GM03348 (cell line): ENCODE measurements at regions not wholly inside any gene's neighbourhood (a gene's known extent, or its start where the extent isn't known, plus 50 kb on each side); places are given as distances from the start of the nearest gene placed in this dataset.
"Not testable (repeated sequence)": the region's sequence is repeated elsewhere in the genome, so short reads cannot be mapped to it uniquely, and the experiment has no call there.

ENCODE experiments used
- DNase-seq: peaks from one replicate; pipeline ENCODE4 v3.0.0; 2012; ENCODE audit warnings: low spot score

GRCh38 chr21:20110368-20110767 lies 887.8 kb upstream of the NCAM2 start:
- no peak for DNase-seq

- no peak for DNase-seq
Measured at GRCh38 chr21:20151741-20152140, 846.5 kb upstream of the NCAM2 start.

DNA sequence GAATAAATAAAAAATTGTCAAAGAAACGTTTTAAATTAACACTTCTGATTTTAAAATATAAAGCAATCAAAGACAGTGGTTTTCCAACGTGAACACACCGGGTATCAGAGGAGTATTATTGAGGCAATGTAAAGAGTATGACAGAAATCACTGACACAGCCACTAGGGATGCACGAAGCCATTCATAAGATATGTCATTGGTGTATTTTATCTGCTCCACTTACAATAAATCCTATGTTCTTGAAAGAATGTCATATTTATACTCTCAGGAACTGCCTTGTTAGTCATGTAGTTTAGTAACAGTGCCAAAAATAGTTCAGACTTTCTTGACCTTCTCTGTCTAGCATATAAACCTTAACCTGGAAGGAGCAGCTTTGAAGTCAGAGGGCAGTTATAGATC lies 835.0 kb upstream of the NCAM2 start:
- no peak for DNase-seq

- no peak for DNase-seq
Measured at GRCh38 chr21:20167059-20167458, 831.1 kb upstream of the NCAM2 start.

- no peak for DNase-seq
Measured at GRCh38 chr21:20169812-20170576, 828.2 kb upstream of the NCAM2 start.

- DNase-seq: no peak
Measured at GRCh38 chr21:20186186-20186585, 812.0 kb upstream of the NCAM2 start.

- DNase-seq: no peak
Measured at GRCh38 chr21:20187028-20187427, 811.2 kb upstream of the NCAM2 start.

GRCh38 chr21:20201323-20201722 lies 796.9 kb upstream of the NCAM2 start:
- not testable (repeated sequence) for DNase-seq

DNA sequence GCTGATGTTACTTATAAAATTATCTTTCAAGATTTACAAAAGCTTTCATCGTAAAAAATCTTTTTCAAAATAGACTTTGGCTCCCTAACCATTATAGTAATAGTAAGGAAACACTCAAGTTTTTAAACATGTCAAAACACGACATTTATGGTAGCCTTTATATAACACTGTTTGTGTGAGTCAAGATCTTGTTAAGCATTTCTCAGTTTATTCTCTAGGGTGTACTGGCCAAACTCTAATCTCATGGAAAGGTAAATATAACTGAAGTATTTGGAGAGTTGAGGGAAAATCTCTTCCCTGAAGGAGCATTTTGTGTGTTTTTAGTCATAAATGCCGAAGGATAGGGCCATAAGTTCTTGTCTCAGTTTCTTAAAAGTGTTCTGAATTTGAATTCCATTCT lies 790.9 kb upstream of the NCAM2 start:
- no peak for DNase-seq

GRCh38 chr21:20215959-20216358 lies 782.2 kb upstream of the NCAM2 start:
- no peak for DNase-seq

DNA sequence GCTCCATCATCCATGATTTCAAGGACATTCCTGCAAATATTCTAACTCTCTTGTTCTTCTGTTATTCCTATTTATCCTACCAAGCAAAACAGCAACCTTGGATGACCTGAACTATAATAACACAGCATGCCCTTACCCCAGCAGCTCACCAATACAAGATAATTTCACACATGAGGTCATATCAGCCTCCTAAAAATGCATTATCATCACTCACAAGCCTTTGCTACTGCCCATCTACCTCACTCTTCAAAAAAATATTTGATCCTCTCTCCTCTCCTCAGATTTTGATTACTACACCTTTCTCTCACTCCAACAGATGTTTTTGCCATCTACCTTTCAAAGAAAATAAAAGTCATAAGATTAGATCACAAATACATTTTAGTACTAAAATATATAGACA lies 777.6 kb upstream of the NCAM2 start:
- DNase-seq: no peak

DNA sequence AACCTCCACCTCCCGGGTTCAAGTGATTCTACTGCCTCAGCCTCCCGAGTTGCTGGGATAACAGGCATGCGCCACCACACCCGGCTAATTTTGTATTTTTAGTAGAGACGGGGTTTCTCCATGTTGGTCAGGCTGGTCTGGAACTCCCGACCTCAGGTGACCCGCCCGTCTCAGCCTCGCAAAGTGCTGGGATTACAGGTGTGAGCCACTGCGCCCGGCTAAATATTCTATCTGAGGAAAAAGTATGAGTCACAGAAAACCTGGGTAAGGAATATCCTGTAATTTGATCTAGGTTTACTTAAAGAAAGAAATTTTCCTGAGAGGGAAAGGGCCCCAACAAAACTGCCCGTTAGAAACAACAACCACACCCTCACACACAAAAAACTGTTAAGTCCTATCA lies 776.2 kb upstream of the NCAM2 start:
- DNase-seq: not testable (repeated sequence)

DNA sequence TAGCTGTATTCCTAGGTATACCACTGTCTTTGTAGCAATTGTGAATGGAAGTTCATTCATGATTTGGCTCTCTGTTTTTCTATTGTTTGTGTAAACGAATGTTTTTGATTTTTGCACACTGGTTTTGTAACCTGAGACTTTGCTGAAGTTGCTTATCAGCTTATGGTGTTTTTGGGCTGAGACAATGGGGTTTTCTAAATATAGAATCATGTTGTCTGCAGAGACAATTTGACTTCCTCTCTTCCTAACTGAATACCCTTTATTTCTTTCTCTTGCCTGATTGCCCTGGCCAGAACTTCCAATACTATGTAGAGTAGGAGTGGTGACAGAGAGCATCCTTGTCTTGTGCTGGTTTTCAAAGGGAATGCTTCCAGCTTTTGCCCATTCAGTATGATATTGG lies 761.6 kb upstream of the NCAM2 start:
- not testable (repeated sequence) for DNase-seq

DNA sequence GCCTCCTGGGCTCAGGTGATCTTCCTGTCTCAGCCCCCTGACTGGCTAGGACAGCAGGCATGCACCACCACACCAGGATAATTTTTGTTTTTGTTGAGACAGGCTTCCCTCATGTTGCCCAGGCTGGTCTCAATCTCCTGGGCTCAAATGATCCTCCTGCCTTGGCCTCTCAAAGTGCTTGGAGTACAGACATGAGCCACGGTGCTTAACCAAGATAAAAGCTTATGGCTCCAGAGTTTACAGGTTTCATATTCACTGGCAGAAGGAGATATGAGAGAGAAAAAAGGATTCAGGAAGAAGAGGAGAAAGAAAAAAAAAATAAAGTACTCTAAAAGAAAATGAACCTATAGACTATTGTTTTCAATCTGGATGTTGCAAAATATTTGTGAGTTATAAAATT lies 748.8 kb upstream of the NCAM2 start:
- DNase-seq: no peak

GRCh38 chr21:20250337-20250736 lies 747.9 kb upstream of the NCAM2 start:
- no peak for DNase-seq

DNA sequence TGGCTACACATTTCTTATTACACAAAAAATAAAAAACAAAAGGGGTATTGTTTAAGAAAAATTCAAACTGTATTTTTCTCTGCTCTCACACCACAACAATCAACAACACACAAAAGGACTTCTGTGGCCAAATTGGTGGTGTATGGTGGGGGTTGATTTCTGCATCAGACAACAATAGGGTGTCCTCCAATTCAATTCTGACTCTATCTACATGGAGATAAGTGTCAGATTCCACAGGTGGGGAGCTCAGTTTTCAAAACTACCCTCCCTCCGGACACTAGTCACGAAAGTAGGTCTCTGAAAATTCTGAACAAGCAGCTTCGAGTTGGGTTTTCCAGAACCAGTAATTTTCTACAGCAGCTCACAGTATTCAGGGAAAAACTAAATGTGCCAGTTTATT lies 744.9 kb upstream of the NCAM2 start:
- no peak for DNase-seq

DNA sequence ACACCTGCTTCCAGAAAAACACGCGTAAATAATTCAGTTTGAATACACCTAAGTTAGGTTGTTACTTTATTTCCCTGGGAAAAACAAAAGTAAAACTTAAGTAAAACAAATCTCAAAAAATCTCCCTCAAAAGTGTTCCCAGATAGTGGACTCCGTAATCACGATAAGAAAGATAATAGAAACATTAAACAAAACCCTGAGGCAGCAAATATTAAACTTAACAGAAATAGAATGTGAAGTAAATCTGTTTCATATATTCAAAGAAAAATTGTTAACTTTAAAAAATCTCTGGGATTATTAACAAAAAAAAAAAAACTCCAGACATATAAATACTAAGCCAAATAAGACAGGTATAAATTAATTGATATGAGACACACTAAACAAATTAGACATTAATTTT lies 743.2 kb upstream of the NCAM2 start:
- no peak for DNase-seq

DNA sequence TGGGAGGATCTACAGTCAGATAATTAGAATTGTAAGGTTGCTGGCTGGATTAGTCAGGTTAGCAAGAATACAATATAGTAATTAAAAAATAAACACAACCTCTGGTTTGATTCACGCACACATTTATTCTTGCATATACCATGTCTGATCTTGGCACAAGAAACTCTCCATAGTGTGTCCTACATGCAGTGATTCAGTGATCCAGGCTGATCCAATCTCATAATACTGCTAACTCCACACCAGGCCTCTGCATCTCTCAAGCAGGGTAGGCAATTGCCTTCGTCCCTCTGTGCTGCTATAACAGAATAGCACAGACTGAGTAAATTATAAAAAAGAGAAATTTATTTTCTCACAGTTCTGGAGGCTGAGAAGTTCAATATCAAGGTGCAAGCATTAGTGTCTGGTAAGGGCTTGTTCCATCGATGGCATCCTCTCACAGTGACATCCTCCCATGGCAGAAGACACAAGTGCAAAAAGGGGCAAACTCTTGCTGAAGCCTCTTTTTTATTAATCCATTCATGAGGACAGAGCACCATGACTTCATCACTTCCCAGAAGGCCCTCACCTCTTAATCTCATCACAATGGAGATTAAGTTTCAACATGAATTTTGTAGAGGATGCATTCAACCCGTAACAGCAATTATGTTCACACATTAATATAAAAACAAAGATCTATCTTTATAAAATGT lies 741.0 kb upstream of the NCAM2 start:
- DNase-seq: no peak

DNA sequence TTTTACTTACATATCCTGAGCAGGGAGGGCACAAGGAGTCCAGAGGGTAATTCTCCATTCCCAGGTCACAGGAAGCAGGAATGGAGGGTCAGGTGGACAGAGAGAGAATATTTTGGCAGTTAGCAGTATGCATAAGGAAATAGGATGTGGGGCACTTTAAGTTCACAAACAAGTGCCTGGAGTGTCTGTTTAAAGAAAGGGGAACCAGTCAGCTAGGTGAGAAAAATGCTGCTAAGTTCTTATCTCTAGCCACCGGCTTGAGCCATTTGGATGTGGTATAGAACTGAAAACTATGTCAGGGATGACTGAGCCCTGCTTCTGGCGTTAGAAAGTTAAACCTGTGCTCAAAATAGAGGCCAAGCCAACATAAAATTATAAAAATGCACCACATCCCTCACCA lies 739.7 kb upstream of the NCAM2 start:
- no peak for DNase-seq

DNA sequence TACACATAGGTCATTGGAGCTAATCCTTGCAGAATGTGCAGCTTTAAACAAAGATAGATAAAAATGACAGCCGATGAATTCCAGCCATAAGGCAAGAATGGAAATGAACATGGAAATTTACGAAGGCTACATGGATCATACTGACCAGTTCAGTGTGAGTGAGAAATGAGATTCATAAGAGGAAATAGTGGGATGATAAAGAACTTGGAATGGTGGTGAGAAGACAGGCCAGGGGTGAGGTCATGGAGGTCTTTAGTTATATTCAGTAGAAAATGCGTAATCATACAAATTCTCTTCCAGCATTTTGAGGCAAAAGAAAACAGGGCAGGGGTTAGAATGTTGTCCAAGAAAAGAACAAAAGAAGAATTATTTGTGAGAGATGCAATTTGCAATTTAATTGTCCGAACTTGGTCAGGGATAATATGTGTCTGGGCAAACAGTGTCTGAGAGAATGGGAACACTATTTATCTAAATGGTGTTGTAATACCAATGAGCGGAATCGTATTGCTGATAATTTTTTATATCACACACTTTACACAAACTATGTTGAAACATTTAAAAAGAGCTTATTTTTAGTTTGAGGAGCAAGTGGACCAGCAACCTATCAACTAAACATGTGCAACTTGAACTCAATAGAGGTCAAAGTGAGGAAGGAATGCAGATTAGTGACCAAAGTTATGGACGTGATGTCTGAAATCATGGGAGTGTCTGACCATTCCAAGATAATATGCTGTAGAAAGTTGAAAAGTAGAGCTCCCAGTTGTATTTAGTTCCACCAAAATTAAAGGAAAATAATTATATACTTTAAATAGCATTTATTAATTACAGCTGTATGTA lies 739.0 kb upstream of the NCAM2 start:
- DNase-seq: no peak

DNA sequence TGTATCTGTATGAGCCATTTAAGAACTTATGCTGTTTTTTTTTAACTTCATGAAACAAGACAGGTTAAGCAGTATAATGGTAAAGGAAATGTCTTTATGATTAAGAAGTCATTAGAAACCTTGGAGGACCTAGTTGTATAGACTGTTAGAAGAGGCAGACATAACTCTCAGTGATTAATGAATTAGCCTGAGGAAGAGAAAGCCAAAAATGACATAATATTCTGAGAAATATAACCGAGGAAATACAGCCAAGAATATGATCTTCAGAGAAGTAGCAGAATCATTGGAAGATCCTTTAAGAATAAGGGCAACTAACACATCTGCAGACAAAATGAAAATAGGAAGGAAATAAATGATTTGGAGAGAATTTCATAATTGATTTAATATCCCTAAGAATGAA lies 738.1 kb upstream of the NCAM2 start:
- no peak for DNase-seq

DNA sequence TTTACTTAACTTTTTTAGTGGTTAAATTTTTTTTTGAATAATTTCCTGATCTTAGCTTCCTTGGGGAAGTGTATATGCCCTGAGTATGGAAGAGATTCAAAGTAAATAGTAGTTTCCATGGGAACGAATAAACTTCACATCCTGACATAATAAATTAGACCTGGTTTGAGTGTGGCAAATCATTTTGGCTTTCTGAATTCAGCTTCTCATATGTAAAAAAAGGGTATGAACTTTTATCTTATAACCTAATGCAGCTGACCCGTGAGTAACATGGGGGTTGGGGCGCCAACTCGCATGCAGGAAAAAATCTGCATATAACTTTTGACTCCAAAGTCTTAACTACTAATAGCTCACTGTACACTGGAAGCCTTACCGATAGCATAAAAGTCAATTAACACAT lies 736.8 kb upstream of the NCAM2 start:
- DNase-seq: no peak
